ENCODE measurements at regions not wholly inside any gene's neighbourhood (a gene's known extent, or its start where the extent isn't known, plus 50 kb on each side); places are given as distances from the start of the nearest gene placed in this dataset.

DNA sequence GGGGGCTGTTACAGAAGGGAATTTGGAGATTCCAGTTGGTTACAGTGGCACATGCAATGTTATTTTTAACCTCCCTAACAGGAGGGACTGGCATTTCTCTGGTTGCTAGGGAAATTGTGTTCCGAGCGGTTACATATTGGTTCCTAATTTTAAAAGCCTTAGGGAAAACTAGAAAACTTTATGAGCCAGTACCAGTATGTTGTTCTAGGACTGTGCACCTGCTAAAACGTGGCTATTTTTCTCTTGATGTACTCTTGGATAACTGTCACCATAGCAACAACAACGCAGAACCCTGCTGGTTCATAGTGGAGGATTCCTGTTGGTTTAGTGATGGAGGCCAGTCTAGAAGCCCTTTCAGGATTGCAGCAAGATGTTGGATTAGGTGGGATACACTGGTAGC, 68.9 kb upstream of the PGBD5 start:
- Histone ChIP-seq H3F3A (ENCODE audit: insufficient read depth, low read length, poor library complexity, severe bottlenecking) (no peaks in the 10 kb centered on the region), H3K4me3 (ENCODE audit: low read length) (no peak overlapping the region), H3K36me3 (ENCODE audit: insufficient read depth, low read length) (no peaks in the 10 kb centered on the region), H3K27me3 (ENCODE audit: insufficient read depth, low read depth, low read length) (no peaks in the 10 kb centered on the region), H2AFZ (ENCODE audit: low read depth, low read length) (no peak overlapping the region), H3K79me2 (replicated peaks; ENCODE audit: insufficient read depth, low read length) (no peaks in the 10 kb centered on the region), H3K9ac (ENCODE audit: low read length) (no peak overlapping the region), H4K20me1 (ENCODE audit: insufficient read depth) (no peaks in the 10 kb centered on the region), H3K9me3 (ENCODE audit: low read length) (no peaks in the 10 kb centered on the region), H3K4me2 (ENCODE audit: low read length) (no peak overlapping the region), H3K27ac (ENCODE audit: low read length) (no peak overlapping the region), H3K9me2 (ENCODE audit: insufficient read depth, low read length) (no peaks in the 10 kb centered on the region)
- TF ChIP-seq POLR2AphosphoS5 (IDR thresholded peaks at IDR 0.05) (no peak), EZH2 (IDR thresholded peaks at IDR 0.05; ENCODE audit: borderline replicate concordance, insufficient read depth, low read length, poor library complexity, severe bottlenecking) (no peak), EP300 (conservative IDR thresholded peaks at IDR 0.05; ENCODE audit: poor library complexity, severe bottlenecking) (no peak), SMC3 (conservative IDR thresholded peaks at IDR 0.05; ENCODE audit: poor library complexity) (no peak)
- TF ChIP-seq, protein P1, sequence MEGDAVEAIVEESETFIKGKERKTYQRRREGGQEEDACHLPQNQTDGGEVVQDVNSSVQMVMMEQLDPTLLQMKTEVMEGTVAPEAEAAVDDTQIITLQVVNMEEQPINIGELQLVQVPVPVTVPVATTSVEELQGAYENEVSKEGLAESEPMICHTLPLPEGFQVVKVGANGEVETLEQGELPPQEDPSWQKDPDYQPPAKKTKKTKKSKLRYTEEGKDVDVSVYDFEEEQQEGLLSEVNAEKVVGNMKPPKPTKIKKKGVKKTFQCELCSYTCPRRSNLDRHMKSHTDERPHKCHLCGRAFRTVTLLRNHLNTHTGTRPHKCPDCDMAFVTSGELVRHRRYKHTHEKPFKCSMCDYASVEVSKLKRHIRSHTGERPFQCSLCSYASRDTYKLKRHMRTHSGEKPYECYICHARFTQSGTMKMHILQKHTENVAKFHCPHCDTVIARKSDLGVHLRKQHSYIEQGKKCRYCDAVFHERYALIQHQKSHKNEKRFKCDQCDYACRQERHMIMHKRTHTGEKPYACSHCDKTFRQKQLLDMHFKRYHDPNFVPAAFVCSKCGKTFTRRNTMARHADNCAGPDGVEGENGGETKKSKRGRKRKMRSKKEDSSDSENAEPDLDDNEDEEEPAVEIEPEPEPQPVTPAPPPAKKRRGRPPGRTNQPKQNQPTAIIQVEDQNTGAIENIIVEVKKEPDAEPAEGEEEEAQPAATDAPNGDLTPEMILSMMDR (IDR thresholded peaks at IDR 0.05; ENCODE audit: poor library complexity, severe bottlenecking): no peak
- TF ChIP-seq, protein P2, sequence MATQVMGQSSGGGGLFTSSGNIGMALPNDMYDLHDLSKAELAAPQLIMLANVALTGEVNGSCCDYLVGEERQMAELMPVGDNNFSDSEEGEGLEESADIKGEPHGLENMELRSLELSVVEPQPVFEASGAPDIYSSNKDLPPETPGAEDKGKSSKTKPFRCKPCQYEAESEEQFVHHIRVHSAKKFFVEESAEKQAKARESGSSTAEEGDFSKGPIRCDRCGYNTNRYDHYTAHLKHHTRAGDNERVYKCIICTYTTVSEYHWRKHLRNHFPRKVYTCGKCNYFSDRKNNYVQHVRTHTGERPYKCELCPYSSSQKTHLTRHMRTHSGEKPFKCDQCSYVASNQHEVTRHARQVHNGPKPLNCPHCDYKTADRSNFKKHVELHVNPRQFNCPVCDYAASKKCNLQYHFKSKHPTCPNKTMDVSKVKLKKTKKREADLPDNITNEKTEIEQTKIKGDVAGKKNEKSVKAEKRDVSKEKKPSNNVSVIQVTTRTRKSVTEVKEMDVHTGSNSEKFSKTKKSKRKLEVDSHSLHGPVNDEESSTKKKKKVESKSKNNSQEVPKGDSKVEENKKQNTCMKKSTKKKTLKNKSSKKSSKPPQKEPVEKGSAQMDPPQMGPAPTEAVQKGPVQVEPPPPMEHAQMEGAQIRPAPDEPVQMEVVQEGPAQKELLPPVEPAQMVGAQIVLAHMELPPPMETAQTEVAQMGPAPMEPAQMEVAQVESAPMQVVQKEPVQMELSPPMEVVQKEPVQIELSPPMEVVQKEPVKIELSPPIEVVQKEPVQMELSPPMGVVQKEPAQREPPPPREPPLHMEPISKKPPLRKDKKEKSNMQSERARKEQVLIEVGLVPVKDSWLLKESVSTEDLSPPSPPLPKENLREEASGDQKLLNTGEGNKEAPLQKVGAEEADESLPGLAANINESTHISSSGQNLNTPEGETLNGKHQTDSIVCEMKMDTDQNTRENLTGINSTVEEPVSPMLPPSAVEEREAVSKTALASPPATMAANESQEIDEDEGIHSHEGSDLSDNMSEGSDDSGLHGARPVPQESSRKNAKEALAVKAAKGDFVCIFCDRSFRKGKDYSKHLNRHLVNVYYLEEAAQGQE (IDR thresholded peaks at IDR 0.05; ENCODE audit: borderline replicate concordance): no peak

DNA sequence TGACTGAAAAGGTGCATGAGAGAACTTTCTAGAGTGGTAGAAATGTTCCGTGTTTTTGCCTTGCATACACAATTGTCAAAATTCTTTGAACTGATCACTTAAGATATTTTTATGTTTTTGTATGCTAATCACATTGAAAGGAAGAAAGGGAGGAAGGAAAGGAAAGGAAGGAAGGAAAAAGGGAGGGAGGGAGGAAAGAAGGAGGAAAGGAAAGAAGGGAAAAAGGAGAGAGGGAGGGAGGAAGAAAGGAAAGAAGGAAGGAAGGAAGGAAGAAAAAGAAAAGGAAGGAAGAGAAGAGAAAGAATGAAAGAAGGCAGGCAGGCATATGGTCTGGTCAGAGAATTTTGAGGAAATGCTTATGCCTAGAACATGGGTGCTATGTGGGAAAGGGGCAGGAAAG, 68.4 kb upstream of the PGBD5 start:
- Histone ChIP-seq H3K9me2 (ENCODE audit: insufficient read depth, low read length) (no peaks in the 10 kb centered on the region), H3K9ac (ENCODE audit: low read length) (no peak overlapping the region), H3K9me3 (ENCODE audit: low read length) (no peaks in the 10 kb centered on the region), H3K27ac (ENCODE audit: low read length) (no peak overlapping the region), H3K27me3 (ENCODE audit: insufficient read depth, low read depth, low read length) (no peaks in the 10 kb centered on the region), H4K20me1 (ENCODE audit: insufficient read depth) (no peaks in the 10 kb centered on the region), H3F3A (ENCODE audit: insufficient read depth, low read length, poor library complexity, severe bottlenecking) (no peaks in the 10 kb centered on the region), H2AFZ (ENCODE audit: low read depth, low read length) (no peak overlapping the region), H3K79me2 (replicated peaks; ENCODE audit: insufficient read depth, low read length) (no peaks in the 10 kb centered on the region), H3K4me2 (ENCODE audit: low read length) (no peak overlapping the region), H3K4me3 (ENCODE audit: low read length) (no peak overlapping the region), H3K36me3 (ENCODE audit: insufficient read depth, low read length) (no peaks in the 10 kb centered on the region)
- TF ChIP-seq TAF1 (IDR thresholded peaks at IDR 0.05; ENCODE audit: low read depth) (no peak), EP300 (conservative IDR thresholded peaks at IDR 0.05; ENCODE audit: poor library complexity, severe bottlenecking) (no peak), SMC3 (conservative IDR thresholded peaks at IDR 0.05; ENCODE audit: poor library complexity) (no peak), EZH2 (IDR thresholded peaks at IDR 0.05; ENCODE audit: borderline replicate concordance, insufficient read depth, low read length, poor library complexity, severe bottlenecking) (no peak), MXI1 (conservative IDR thresholded peaks at IDR 0.05; ENCODE audit: poor library complexity, severe bottlenecking) (no peak), RAD21 (conservative IDR thresholded peaks at IDR 0.05) (no peak)
- TF ChIP-seq, protein P2 (IDR thresholded peaks at IDR 0.05; ENCODE audit: borderline replicate concordance): no peak
